ENCODE measurements at regions not wholly inside any gene's neighbourhood (a gene's known extent, or its start where the extent isn't known, plus 50 kb on each side); places are given as distances from the start of the nearest gene placed in this dataset.

GRCh38 chr3:63076357-63076756, 201.1 kb upstream of the CADPS start:
- TF ChIP-seq POLR2A (IDR thresholded peaks at IDR 0.05; ENCODE audit: low read length) (no peak), GATA1 (IDR thresholded peaks at IDR 0.05; ENCODE audit: low read depth, low read length) (no peak)

Measured in erythroblast (primary cell).